ENCODE measurements at regions not wholly inside any gene's neighbourhood (a gene's known extent, or its start where the extent isn't known, plus 50 kb on each side); places are given as distances from the start of the nearest gene placed in this dataset.
"Not testable (repeated sequence)": the region's sequence is repeated elsewhere in the genome, so short reads cannot be mapped to it uniquely, and the experiment has no call there.

- no peaks in the 10 kb centered on the region for H3F3A ChIP-seq (ENCODE audit: insufficient read depth, low read length)
- H3K4me3 ChIP-seq (ENCODE audit: low read length): no peak overlapping the region
- H4K20me1 ChIP-seq (ENCODE audit: insufficient read depth, low read length): no peaks in the 10 kb centered on the region
- no peaks in the 10 kb centered on the region for H3K9me2 ChIP-seq (replicated peaks; ENCODE audit: insufficient read depth, low read length)
- H3K9ac ChIP-seq (ENCODE audit: low read length): no peak overlapping the region
- H3K79me2 ChIP-seq (ENCODE audit: low read length): no peaks in the 10 kb centered on the region
- TF ChIP-seq EZH2 (optimal IDR thresholded peaks at IDR 0.05; ENCODE audit: low read depth, low read length): no peak
- H3K4me1 ChIP-seq (ENCODE audit: low read length): no peaks in the 10 kb centered on the region
- no peak overlapping the region for H3K4me2 ChIP-seq (ENCODE audit: low read depth, low read length)
- no peak for DNase-seq
- no peaks in the 10 kb centered on the region for H3K9me3 ChIP-seq (replicated peaks; ENCODE audit: insufficient read depth, low read length)
- H2AFZ ChIP-seq (ENCODE audit: low read length): no peak overlapping the region
- H3K36me3 ChIP-seq (replicated peaks; ENCODE audit: insufficient read depth, low read length): no peaks in the 10 kb centered on the region
- no peaks in the 10 kb centered on the region for H3K27me3 ChIP-seq (replicated peaks; ENCODE audit: insufficient read depth, low read length)
- H3K27ac ChIP-seq (ENCODE audit: low read length): no peak overlapping the region
These were observed 203.7 kb upstream of the NREP start for GRCh38 chr5:111960476-111961215.

- Histone ChIP-seq H3K4me3 (ENCODE audit: low read length) (no peak overlapping the region), H3K27me3 (replicated peaks; ENCODE audit: insufficient read depth, low read length) (no peaks in the 10 kb centered on the region), H3K79me2 (ENCODE audit: low read length) (no peaks in the 10 kb centered on the region), H3K4me2 (ENCODE audit: low read depth, low read length) (no peak overlapping the region), H3K9me3 (replicated peaks; ENCODE audit: insufficient read depth, low read length) (no peaks in the 10 kb centered on the region), H3K9me2 (replicated peaks; ENCODE audit: insufficient read depth, low read length) (no peaks in the 10 kb centered on the region), H4K20me1 (ENCODE audit: insufficient read depth, low read length) (no peaks in the 10 kb centered on the region), H2AFZ (ENCODE audit: low read length) (no peak overlapping the region), H3K36me3 (replicated peaks; ENCODE audit: insufficient read depth, low read length) (no peaks in the 10 kb centered on the region), H3K27ac (ENCODE audit: low read length) (no peak overlapping the region), H3K4me1 (ENCODE audit: low read length) (no peaks in the 10 kb centered on the region), H3F3A (ENCODE audit: insufficient read depth, low read length) (no peaks in the 10 kb centered on the region), H3K9ac (ENCODE audit: low read length) (no peak overlapping the region)
- DNase-seq: no peak
- no peak for TF ChIP-seq EZH2phosphoT487 (IDR thresholded peaks at IDR 0.05; ENCODE audit: low read length)
- TF ChIP-seq CTCF (IDR thresholded peaks at IDR 0.05; ENCODE audit: low read length): no peak
- no peak for TF ChIP-seq EZH2 (optimal IDR thresholded peaks at IDR 0.05; ENCODE audit: low read depth, low read length)
These were observed 201.9 kb upstream of the NREP start for GRCh38 chr5:111958851-111959250.

- not testable (repeated sequence) for H3K4me3 ChIP-seq (ENCODE audit: low read length); H3K9me3 ChIP-seq (replicated peaks; ENCODE audit: insufficient read depth, low read length); H3K79me2 ChIP-seq (ENCODE audit: low read length); H3K27ac ChIP-seq (ENCODE audit: low read length); H2AFZ ChIP-seq (ENCODE audit: low read length); H3K4me1 ChIP-seq (ENCODE audit: low read length); H3K9ac ChIP-seq (ENCODE audit: low read length); H3K9me2 ChIP-seq (replicated peaks; ENCODE audit: insufficient read depth, low read length); H3F3A ChIP-seq (ENCODE audit: insufficient read depth, low read length); H3K4me2 ChIP-seq (ENCODE audit: low read depth, low read length); H4K20me1 ChIP-seq (ENCODE audit: insufficient read depth, low read length); H3K36me3 ChIP-seq (replicated peaks; ENCODE audit: insufficient read depth, low read length); H3K27me3 ChIP-seq (replicated peaks; ENCODE audit: insufficient read depth, low read length); DNase-seq
These were observed 199.8 kb upstream of the NREP start for GRCh38 chr5:111956765-111957164.

GRCh38 chr5:111954516-111955395, 197.8 kb upstream of the NREP start:
- no peaks in the 10 kb centered on the region for H4K20me1 ChIP-seq (ENCODE audit: insufficient read depth, low read length)
- no peak for TF ChIP-seq EZH2 (optimal IDR thresholded peaks at IDR 0.05; ENCODE audit: low read depth, low read length)
- no peak for TF ChIP-seq CTCF (IDR thresholded peaks at IDR 0.05; ENCODE audit: low read length)
- no peak for TF ChIP-seq EZH2phosphoT487 (IDR thresholded peaks at IDR 0.05; ENCODE audit: low read length)
- H3K36me3 ChIP-seq (replicated peaks; ENCODE audit: insufficient read depth, low read length): no peaks in the 10 kb centered on the region
- no peaks in the 10 kb centered on the region for H3K9me2 ChIP-seq (replicated peaks; ENCODE audit: insufficient read depth, low read length)
- no peak overlapping the region for H3K9ac ChIP-seq (ENCODE audit: low read length)
- H3K27me3 ChIP-seq (replicated peaks; ENCODE audit: insufficient read depth, low read length): no peaks in the 10 kb centered on the region
- H3K79me2 ChIP-seq (ENCODE audit: low read length): no peaks in the 10 kb centered on the region
- no peak overlapping the region for H3K27ac ChIP-seq (ENCODE audit: low read length)
- no peak overlapping the region for H3K4me3 ChIP-seq (ENCODE audit: low read length)
- no peak for DNase-seq
- H3K9me3 ChIP-seq (replicated peaks; ENCODE audit: insufficient read depth, low read length): no peaks in the 10 kb centered on the region
- H3K4me2 ChIP-seq (ENCODE audit: low read depth, low read length): no peak overlapping the region
- H3K4me1 ChIP-seq (ENCODE audit: low read length): no peaks in the 10 kb centered on the region
- H2AFZ ChIP-seq (ENCODE audit: low read length): no peak overlapping the region
- H3F3A ChIP-seq (ENCODE audit: insufficient read depth, low read length): no peaks in the 10 kb centered on the region

All from MM.1S (cell line).